H1 (cell line): ENCODE measurements at regions not wholly inside any gene's neighbourhood (a gene's known extent, or its start where the extent isn't known, plus 50 kb on each side); places are given as distances from the start of the nearest gene placed in this dataset.

ENCODE experiments used
- EZH2 ChIP-seq: fragments of 200-600 bp; sonication (generic); IDR thresholded peaks from 2 replicates; pipeline ENCODE4 v1.7.1; 2012; ENCODE audit warnings: low read depth, mild to moderate bottlenecking, moderate library complexity, low read length, inconsistent platforms; ENCODE audit not compliant: severe bottlenecking
- GTF2F1 ChIP-seq: IDR thresholded peaks from 2 replicates; pipeline ENCODE4 v1.6.1; 2012; ENCODE audit warnings: low read depth, low read length, improper control_type of control experiment, borderline replicate concordance

GRCh38 chr5:115355095-115355494 lies 58.6 kb upstream of the CCDC112 start (continued):
- no peak for TF ChIP-seq GTF2F1
- no peak for TF ChIP-seq EZH2
